Adrenal gland (tissue), 9 donors: ENCODE measurements at regions not wholly inside any gene's neighbourhood (a gene's known extent, or its start where the extent isn't known, plus 50 kb on each side); places are given as distances from the start of the nearest gene placed in this dataset.

ENCODE experiments used
- DNase-seq, 7 donors: peaks; one replicate each; pipeline ENCODE4 v3.0.0-alpha.2; 2019 to 2020
- H3K27ac ChIP-seq, 5 donors: fragments of 200-600 bp; sonication (generic) in 4 of 5; 1 replicate in 3 of 5; 2 replicates in 2 of 5; pipeline versions ENCODE4 v1.5.1 to v1.8.0; 2016 to 2020; ENCODE audit warnings: mild to moderate bottlenecking in 1 of 5
- H3K27me3 ChIP-seq: fragments of 200-600 bp; 2 replicates; pipeline ENCODE4 v1.8.0; 2021
- H3K36me3 ChIP-seq, 2 donors: fragments of 200-600 bp; replicated peaks in 1 of 2; 1 replicate in 1 of 2; 2 replicates in 1 of 2; pipeline versions ENCODE4 v1.5.1 to v1.8.0; 2018 to 2022
- H3K4me1 ChIP-seq, 2 donors: fragments of 200-600 bp; replicated peaks in 1 of 2; 1 replicate in 1 of 2; 2 replicates in 1 of 2; pipeline versions ENCODE4 v1.5.1 to v1.8.0; 2018 to 2021
- H3K4me3 ChIP-seq, 4 donors: fragments of 200-600 bp; sonication (generic) in 3 of 4; one replicate each; pipeline ENCODE4 v1.5.1; 2016 to 2018
- H3K9me3 ChIP-seq, 3 donors: fragments of 200-600 bp; sonication (generic) in 1 of 3; replicated peaks in 1 of 3; 1 replicate in 2 of 3; 2 replicates in 1 of 3; pipeline versions ENCODE4 v1.5.1 to v1.8.0; 2016 to 2021
- CTCF ChIP-seq, 6 experiments: fragments of 450-650 bp in 4 of 6; fragments of 200-600 bp in 2 of 6; sonication (generic) in 1 of 6; IDR thresholded peaks; 1 replicate in 5 of 6; 2 replicates in 1 of 6; pipeline versions ENCODE4 v1.5.1 to v1.8.0; 2016 to 2021; ENCODE audit warnings: antibody characterized with exemption in 6 of 6, mild to moderate bottlenecking in 2 of 6, moderate library complexity in 1 of 6
- POLR2A ChIP-seq, 2 donors: fragments of 450-650 bp; IDR thresholded peaks; one replicate each; pipeline ENCODE4 v1.6.1; 2017; ENCODE audit warnings: antibody characterized with exemption in 2 of 2, mild to moderate bottlenecking in 2 of 2, moderate library complexity in 1 of 2
- WGBS, 4 donors: extraction: QIAGEN DNeasy Blood & Tissue Kit in 2 of 4; methylation state at CpG; one replicate each; pipeline versions ENCODE4 v1.1.5 to v1.1.7; 2013 to 2017; 5-methylcytosine and 5-hydroxymethylcytosine counted together
- intact Hi-C, 2 donors: fragments of 100-400 bp; cut with DNase I; formaldehyde crosslinking; loops; one replicate each; pipeline versions ENCODE4 v1.14.1 to v1.15.0; 2022 to 2023
- donor health status: healthy with polysubstance abuse.
- donor health status: Bipolar disorder and iron deficiency.
- donor health status: DM: yes; HTN: yes; CAD: no.
- donor health status: DM: no; HTN: no; CAD: no.
- donor health status: DM: no; HTN: no; CAD: no.

- Histone ChIP-seq H3K4me1 (no peaks in the 10 kb centered on the region), H3K4me3 (no peak overlapping the region), H3K36me3 (no peaks in the 10 kb centered on the region), H3K9me3 (no peaks in the 10 kb centered on the region), H3K27me3 (no peaks in the 10 kb centered on the region), H3K27ac (no peak overlapping the region)
- TF ChIP-seq POLR2A (IDR thresholded peaks at IDR 0.05) (no peak), CTCF (IDR thresholded peaks at IDR 0.05) (no peak)
- intact Hi-C loops, result no loop called here
- no peak for DNase-seq
- 51 to 57% (median 54%) methylated on average over 5 of the region's 5 CpGs for WGBS, 4 donors
Measured at GRCh38 chr6:91155129-91155785, 568.4 kb upstream of the MAP3K7 start.

- Histone ChIP-seq H3K36me3 (no peaks in the 10 kb centered on the region), H3K27ac (no peak overlapping the region), H3K4me1 (no peaks in the 10 kb centered on the region), H3K4me3 (no peak overlapping the region), H3K9me3 (no peaks in the 10 kb centered on the region), H3K27me3 (no peaks in the 10 kb centered on the region)
- intact Hi-C loops, result no loop called here
- TF ChIP-seq POLR2A (IDR thresholded peaks at IDR 0.05) (no peak), CTCF (IDR thresholded peaks at IDR 0.05) (no peak)
- 77 to 86% (median 79%) methylated on average over 5 of the region's 5 CpGs for WGBS, 4 donors
- no peak for DNase-seq
Measured at GRCh38 chr6:91152824-91153223, 566.0 kb upstream of the MAP3K7 start.

GRCh38 chr6:91149956-91150705 is 563.3 kb upstream of the MAP3K7 start:
- Histone ChIP-seq H3K4me3 (no peak overlapping the region), H3K27ac (no peak overlapping the region), H3K4me1 (no peaks in the 10 kb centered on the region), H3K36me3 (no peaks in the 10 kb centered on the region), H3K9me3 (no peaks in the 10 kb centered on the region), H3K27me3 (no peaks in the 10 kb centered on the region)
- TF ChIP-seq POLR2A (IDR thresholded peaks at IDR 0.05) (no peak), CTCF (IDR thresholded peaks at IDR 0.05) (no peak)
- intact Hi-C loops, result no loop called here
- no peak for DNase-seq
- 63 to 83% (median 66%) methylated on average over 2 of the region's 2 CpGs for WGBS, 4 donors

- Histone ChIP-seq H3K36me3 (no peaks in the 10 kb centered on the region), H3K4me3 (no peak overlapping the region), H3K4me1 (no peaks in the 10 kb centered on the region), H3K9me3 (no peaks in the 10 kb centered on the region), H3K27me3 (no peaks in the 10 kb centered on the region), H3K27ac (no peak overlapping the region)
- intact Hi-C loops, result no loop called here
- DNase-seq, result no peak
- TF ChIP-seq POLR2A (IDR thresholded peaks at IDR 0.05), result no peak
- TF ChIP-seq CTCF (IDR thresholded peaks at IDR 0.05), result no peak
- 60 to 67% (median 65%) methylated on average over 8 of the region's 8 CpGs for WGBS, 4 donors
Measured at GRCh38 chr6:91149246-91149955, 562.5 kb upstream of the MAP3K7 start.
